Keratinocyte (primary cell): ENCODE measurements at regions not wholly inside any gene's neighbourhood (a gene's known extent, or its start where the extent isn't known, plus 50 kb on each side); places are given as distances from the start of the nearest gene placed in this dataset.

Source experiments
- CTCF ChIP-seq, 3 experiments: IDR thresholded peaks in 1 of 3; conservative IDR thresholded peaks in 1 of 3; optimal IDR thresholded peaks in 1 of 3; 2 replicates in 2 of 3; 3 replicates in 1 of 3; pipeline versions ENCODE3 to v1.5.1; 2011; ENCODE audit warnings: low read length in 3 of 3, mild to moderate bottlenecking in 3 of 3, moderate library complexity in 2 of 3, control low read depth in 1 of 3, inconsistent platforms in 1 of 3; ENCODE audit not compliant: insufficient read depth in 2 of 3; ENCODE audit errors: extremely low read depth in 1 of 3
- EZH2 ChIP-seq: IDR thresholded peaks from one replicate; pipeline ENCODE4 v1.6.1; 2012; ENCODE audit warnings: inconsistent platforms, mild to moderate bottlenecking, low read length, moderate library complexity

GRCh38 chr3:164371681-164372080 is 706.6 kb downstream of the SI start:
- TF ChIP-seq CTCF (optimal IDR thresholded peaks at IDR 0.05 in 1 of 3, IDR thresholded peaks at IDR 0.05 in 1 of 3, conservative IDR thresholded peaks at IDR 0.05 in 1 of 3; ENCODE audit: extremely low read depth in 1 of 3, insufficient read depth in 2 of 3, low read length in 3 of 3) (no peak), EZH2 (no peak)
